ENCODE measurements at regions not wholly inside any gene's neighbourhood (a gene's known extent, or its start where the extent isn't known, plus 50 kb on each side); places are given as distances from the start of the nearest gene placed in this dataset.

GRCh38 chr5:165504674-165505073 lies 1999.3 kb downstream of the MAT2B start:
- intact Hi-C loops (cut with DNase I) = no loop called here
- Histone ChIP-seq H3K27me3 (no peaks in the 10 kb centered on the region), H3K27ac (no peak overlapping the region), H3K36me3 (replicated peaks in 1 of 2; ENCODE audit: insufficient read depth in 1 of 2, low read depth in 2 of 2) (no peaks in the 10 kb centered on the region), H3K4me3 (no peak overlapping the region), H3K9me3 (no peaks in the 10 kb centered on the region), H3K4me1 (no peaks in the 10 kb centered on the region)
- DNase-seq (no peak), ATAC-seq (no peak)
- TF ChIP-seq CTCF (IDR thresholded peaks at IDR 0.05) (no peak), POLR2A (IDR thresholded peaks at IDR 0.05) (no peak)
- WGBS, 2 donors = 42 to 56% methylated on average over 1 of the region's 1 CpG

DNA sequence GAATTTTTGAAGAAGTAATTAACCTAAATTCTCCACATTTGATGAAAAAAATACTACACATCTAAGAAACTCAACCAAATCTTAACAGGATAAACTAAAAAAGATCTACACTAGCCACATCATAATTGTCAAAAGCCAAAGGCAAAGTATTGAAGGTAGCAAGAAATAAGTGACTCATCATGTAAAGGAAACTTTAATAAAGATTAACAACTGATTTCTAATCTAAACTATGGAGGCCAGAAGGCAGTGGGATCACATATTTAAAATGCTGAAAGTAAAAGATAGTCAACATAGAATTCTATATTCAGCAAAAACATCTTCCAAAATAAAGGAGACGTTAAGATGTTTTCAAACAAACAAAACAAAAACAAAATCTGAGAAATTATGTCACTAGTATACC lies 2002.9 kb downstream of the MAT2B start:
- WGBS, 2 donors = 74 to 79% methylated on average over 1 of the region's 1 CpG
- no peak overlapping the region for H3K4me3 ChIP-seq
- no peak overlapping the region for H3K27ac ChIP-seq
- no peaks in the 10 kb centered on the region for H3K9me3 ChIP-seq
- ATAC-seq (no peak), DNase-seq (no peak)
- no peaks in the 10 kb centered on the region for H3K4me1 ChIP-seq
- TF ChIP-seq CTCF (IDR thresholded peaks at IDR 0.05) (no peak), POLR2A (IDR thresholded peaks at IDR 0.05) (no peak)
- H3K27me3 ChIP-seq = no peaks in the 10 kb centered on the region
- no peaks in the 10 kb centered on the region for H3K36me3 ChIP-seq (replicated peaks in 1 of 2; ENCODE audit: insufficient read depth in 1 of 2, low read depth in 2 of 2)
- intact Hi-C loops (cut with DNase I) = no loop called here

GRCh38 chr5:165508861-165509260 lies 2003.4 kb downstream of the MAT2B start:
- DNase-seq = no peak
- H3K27me3 ChIP-seq = no peaks in the 10 kb centered on the region
- no peaks in the 10 kb centered on the region for H3K9me3 ChIP-seq
- intact Hi-C loops (cut with DNase I) = no loop called here
- H3K4me3 ChIP-seq = no peak overlapping the region
- H3K27ac ChIP-seq = no peak overlapping the region
- no peak for ATAC-seq
- H3K4me1 ChIP-seq = no peaks in the 10 kb centered on the region
- no peaks in the 10 kb centered on the region for H3K36me3 ChIP-seq (replicated peaks in 1 of 2; ENCODE audit: insufficient read depth in 1 of 2, low read depth in 2 of 2)
- TF ChIP-seq CTCF (IDR thresholded peaks at IDR 0.05) (peak in 1 of 7 experiments; percentile 47), POLR2A (IDR thresholded peaks at IDR 0.05) (no peak)

- TF ChIP-seq POLR2A (IDR thresholded peaks at IDR 0.05) (no peak), CTCF (IDR thresholded peaks at IDR 0.05) (no peak)
- H3K27ac ChIP-seq = no peak overlapping the region
- intact Hi-C loops (cut with DNase I) = no loop called here
- H3K36me3 ChIP-seq (replicated peaks in 1 of 2; ENCODE audit: insufficient read depth in 1 of 2, low read depth in 2 of 2) = no peaks in the 10 kb centered on the region
- no peaks in the 10 kb centered on the region for H3K27me3 ChIP-seq
- no peaks in the 10 kb centered on the region for H3K9me3 ChIP-seq
- no peaks in the 10 kb centered on the region for H3K4me1 ChIP-seq
- H3K4me3 ChIP-seq = no peak overlapping the region
- WGBS, 2 donors = 25 to 30% methylated on average over 8 of the region's 8 CpGs
- ATAC-seq = no peak
- no peak for DNase-seq
Observed at GRCh38 chr5:165521816-165522610, 2016.6 kb downstream of the MAT2B start.

DNA sequence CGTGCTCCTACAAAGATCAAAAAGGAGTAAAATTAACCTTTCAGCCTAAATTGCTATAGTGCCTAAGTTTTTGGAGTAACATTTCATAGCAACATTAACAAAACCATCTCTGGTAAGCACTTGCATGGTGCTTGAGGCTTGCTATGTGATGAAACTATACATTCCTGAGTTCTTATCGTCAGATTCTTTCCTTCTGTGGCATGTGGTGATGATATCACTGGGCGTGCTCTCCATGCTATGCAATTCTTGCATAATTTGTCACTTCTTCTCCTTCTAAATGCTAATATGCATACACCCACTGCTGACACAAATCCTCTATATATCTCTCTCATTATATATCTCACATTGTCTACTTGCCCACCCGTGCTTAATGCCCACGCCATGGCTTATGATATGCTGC lies 2019.9 kb downstream of the MAT2B start:
- H3K9me3 ChIP-seq = peaks cover 0 to 5% (median 0%) of the 10 kb centered on the region in 3 donors
- no peaks in the 10 kb centered on the region for H3K4me1 ChIP-seq
- DNase-seq (no peak), ATAC-seq (no peak)
- H3K27ac ChIP-seq = no peak overlapping the region
- intact Hi-C loops (cut with DNase I) = no loop called here
- H3K36me3 ChIP-seq (replicated peaks in 1 of 2; ENCODE audit: insufficient read depth in 1 of 2, low read depth in 2 of 2) = no peaks in the 10 kb centered on the region
- TF ChIP-seq POLR2A (IDR thresholded peaks at IDR 0.05) (no peak), CTCF (IDR thresholded peaks at IDR 0.05) (no peak)
- H3K27me3 ChIP-seq = no peaks in the 10 kb centered on the region
- 61 to 75% methylated on average over 5 of the region's 5 CpGs for WGBS, 2 donors
- H3K4me3 ChIP-seq = no peak overlapping the region
